ENCODE measurements at regions not wholly inside any gene's neighbourhood (a gene's known extent, or its start where the extent isn't known, plus 50 kb on each side); places are given as distances from the start of the nearest gene placed in this dataset.

DNA sequence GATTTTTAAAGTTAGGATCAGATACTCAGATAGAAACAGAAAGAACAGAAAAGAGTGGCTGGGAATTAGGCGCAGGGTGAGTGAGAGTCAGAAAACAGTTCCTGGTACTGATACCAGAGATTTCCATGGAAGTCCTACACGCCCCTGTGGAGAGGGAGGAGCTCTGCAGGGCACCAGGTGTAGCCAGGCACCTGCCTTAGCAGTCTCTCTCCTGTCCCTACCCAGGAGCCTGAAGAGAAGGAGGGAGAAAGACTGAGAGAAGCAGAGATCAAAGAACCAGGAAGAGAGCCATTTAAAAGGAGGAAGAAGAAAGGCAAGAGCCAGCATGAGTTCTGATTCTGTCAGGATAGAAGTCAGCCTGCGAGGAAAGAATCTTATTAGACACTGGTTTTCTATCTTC lies 65.0 kb downstream of the CBLN1 start:
- no peak for DNase-seq (ENCODE audit: low read depth in 4 of 4, low spot score in 2 of 4)

- DNase-seq (ENCODE audit: low read depth in 4 of 4, low spot score in 2 of 4) = no peak
These were observed 68.0 kb downstream of the CBLN1 start for GRCh38 chr16:49213594-49213993.

GRCh38 chr16:49204191-49204590 lies 77.4 kb downstream of the CBLN1 start:
- DNase-seq (ENCODE audit: low read depth in 4 of 4, low spot score in 2 of 4) = no peak

DNA sequence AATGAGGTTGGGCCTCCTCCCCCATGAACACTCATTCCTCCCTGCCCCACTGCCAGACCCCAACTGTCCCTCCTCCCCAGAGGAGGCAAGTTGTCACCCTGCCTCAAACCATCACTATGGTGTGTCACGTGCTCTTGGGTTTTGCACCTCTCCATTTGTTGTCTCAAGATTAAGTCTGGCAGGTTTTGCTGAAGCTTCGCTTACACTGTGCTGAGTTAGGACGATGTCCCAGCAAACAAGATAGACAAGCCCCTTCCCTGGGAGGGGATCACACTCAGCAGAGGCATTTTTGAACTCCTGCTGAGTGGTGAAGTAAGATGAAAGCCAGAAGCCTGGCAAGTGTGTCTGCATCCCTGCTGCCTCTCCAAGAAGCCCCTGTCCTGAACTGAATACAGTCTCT lies 78.3 kb downstream of the CBLN1 start:
- no peak for DNase-seq (ENCODE audit: low read depth in 4 of 4, low spot score in 2 of 4)

GRCh38 chr16:49201118-49201517 lies 80.5 kb downstream of the CBLN1 start:
- no peak for DNase-seq (ENCODE audit: low read depth in 4 of 4, low spot score in 2 of 4)

DNA sequence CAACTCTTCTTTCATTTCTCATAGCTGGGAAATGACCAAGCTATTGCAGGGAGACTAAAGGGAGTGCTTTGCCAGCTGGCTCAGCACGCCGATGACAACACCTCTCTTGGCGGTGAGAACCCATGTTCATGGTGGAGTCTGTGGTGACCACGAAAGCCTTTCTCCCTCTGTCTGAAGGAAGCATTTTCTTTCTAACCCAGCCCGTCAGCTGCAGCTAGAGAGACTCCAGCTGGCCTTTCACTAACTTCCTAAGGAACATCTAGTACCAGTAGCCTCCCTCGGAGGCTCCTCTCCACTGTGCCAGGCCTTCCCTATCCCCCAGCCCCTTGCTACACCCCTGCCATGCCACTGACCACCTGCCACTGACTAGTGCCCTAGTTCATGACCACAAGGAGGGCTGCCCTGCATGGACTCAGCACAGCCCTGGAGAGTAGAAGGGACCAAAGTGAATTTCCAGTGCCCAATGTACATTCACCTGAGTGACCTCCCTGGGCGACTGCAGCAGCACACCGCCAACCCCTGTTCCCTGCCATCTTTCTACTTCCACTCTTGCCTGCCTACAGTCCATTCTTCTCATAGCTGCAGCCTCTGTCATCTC lies 81.3 kb downstream of the CBLN1 start:
- DNase-seq (ENCODE audit: low read depth in 4 of 4, low spot score in 2 of 4) = no peak

GRCh38 chr16:49195237-49195548 lies 86.4 kb downstream of the CBLN1 start:
- DNase-seq (ENCODE audit: low read depth in 4 of 4, low spot score in 2 of 4) = no peak

- no peak for DNase-seq (ENCODE audit: low read depth in 4 of 4, low spot score in 2 of 4)
These were observed 87.0 kb downstream of the CBLN1 start for GRCh38 chr16:49194537-49195236.

DNA sequence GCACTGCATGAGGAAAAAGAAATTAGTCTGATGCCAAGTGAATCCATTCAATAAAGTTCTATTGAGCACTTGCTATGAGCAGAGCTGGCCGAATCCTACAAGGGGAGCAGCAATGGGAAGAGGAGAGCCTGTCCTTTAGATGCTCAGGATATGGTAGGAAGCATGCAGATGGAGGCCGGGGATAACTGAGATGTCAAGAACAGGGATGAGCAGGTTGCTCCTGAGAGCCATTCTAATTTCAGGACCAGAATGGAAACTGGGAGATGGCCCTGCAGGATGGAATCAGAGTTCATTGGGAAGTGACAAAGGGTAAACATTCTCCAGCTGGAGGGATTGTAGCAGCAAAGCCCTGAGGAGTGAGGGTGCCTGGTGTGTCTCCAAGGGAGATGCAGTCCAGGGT lies 88.0 kb downstream of the CBLN1 start:
- no peak for DNase-seq (ENCODE audit: low read depth in 4 of 4, low spot score in 2 of 4)

DNA sequence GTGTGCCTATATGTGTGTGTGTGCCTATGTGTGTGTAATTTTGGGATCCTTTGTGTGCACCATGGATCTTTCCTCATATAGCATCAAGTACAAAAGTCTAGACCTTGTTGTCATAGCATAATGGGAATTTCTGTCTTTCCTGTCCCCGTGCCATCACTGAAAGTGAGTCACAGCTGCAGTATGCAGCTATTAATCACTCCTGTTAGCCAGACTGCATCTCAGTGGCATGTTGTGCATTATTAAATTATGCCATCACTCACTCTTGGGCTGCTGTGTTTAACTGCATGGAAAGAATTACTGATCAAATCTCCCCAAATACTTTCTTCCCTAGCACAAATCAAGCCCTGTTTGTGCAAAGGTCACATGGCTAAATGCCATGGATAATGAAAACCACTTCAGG lies 92.4 kb downstream of the CBLN1 start:
- no peak for DNase-seq (ENCODE audit: low read depth in 4 of 4, low spot score in 2 of 4)

GRCh38 chr16:49183911-49184310 lies 97.7 kb downstream of the CBLN1 start:
- no peak for DNase-seq (ENCODE audit: low read depth in 4 of 4, low spot score in 2 of 4)

DNA sequence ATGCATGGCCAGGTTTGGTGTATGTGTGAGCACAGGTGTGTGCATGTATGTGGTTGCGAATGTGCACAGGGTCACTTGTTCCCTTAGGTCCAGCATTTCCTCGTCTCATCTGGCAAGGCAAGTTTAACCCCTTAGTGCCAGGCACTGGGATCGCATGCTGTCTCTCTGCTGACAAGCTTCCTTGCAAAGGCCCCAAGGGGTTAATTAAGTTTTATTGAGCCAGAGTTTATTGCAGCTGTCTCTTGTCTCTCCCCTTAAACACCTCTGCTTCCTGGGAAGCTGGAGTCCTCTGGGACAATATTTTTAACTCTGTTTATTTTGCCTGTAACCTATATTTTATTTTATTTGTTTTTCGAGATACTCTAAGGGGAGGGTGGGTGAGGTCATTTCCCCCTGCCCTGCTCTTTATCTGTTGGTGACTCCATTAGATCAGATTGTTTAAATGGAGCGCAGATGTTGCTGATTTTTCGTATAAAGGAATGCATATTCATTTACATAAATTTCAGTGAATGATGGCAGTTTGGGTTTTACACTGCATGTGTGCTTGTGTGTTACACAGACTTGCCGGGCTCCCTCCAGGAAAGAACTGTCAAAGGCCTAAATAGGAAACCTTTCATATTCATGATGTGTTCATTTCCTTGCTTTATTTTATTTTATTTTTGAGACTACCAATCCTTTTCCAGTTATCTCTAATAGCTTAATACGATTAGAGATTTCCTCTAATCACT lies 99.7 kb downstream of the CBLN1 start:
- no peak for DNase-seq (ENCODE audit: low read depth in 4 of 4, low spot score in 2 of 4)

- no peak for DNase-seq (ENCODE audit: low read depth in 4 of 4, low spot score in 2 of 4)
These were observed 101.8 kb downstream of the CBLN1 start for GRCh38 chr16:49179714-49180330.

DNA sequence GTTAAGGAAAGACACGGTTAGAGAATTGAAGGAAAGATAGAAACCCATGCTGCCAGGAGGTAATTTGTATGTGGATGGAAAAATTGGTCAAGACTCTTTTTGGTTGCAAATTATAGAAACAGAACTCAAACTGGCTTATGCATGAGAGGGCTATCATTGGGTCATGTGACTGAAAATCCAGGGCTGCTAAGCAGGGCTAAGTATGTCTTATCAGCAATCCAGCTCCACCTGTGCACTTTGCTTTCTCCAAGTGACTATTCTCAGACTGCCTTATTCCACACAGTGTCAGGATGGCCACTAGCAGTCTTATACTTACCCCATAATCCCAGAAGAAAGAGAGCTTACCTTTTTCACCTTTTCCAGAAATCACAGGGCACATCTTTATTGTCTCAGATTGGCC lies 113.5 kb downstream of the CBLN1 start:
- no peak for DNase-seq (ENCODE audit: low read depth in 4 of 4, low spot score in 2 of 4)

- no peak for DNase-seq (ENCODE audit: low read depth in 4 of 4, low spot score in 2 of 4)
These were observed 116.6 kb downstream of the CBLN1 start for GRCh38 chr16:49165025-49165424.

- DNase-seq (ENCODE audit: low read depth in 4 of 4, low spot score in 2 of 4) = no peak
These were observed 120.4 kb downstream of the CBLN1 start for GRCh38 chr16:49161191-49161590.

DNA sequence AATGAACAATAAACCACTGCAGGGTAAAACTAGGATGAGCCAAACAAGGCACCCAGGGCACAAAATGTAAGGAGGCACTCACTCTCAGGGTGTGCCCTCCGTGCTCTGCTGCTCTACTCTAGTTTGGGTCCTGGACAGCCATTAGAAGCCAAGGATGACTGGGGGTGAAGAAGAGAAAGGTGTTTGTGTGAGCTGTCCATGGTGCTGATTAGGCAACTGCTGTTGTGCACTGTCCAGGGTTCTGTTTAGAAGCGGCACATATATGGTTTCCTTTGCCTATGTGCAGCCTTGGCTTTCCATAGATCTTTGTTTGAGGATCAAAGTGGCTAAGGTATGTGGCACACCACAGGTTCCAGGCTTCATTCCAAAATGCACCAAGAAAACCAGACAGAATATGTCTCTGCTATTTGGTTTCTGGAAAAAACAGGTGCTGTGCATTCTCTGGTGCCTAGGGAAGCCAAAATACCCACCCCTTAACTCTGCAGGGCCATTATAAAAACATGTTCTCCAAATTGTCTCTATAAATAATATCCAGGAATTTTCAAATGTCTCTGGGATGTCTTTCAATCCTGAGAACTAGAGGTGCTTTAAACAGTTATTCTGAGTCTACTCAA lies 123.5 kb downstream of the CBLN1 start:
- peak; percentile 25 to 59 (median 34) for DNase-seq (ENCODE audit: low read depth in 4 of 4, low spot score in 2 of 4)

- DNase-seq (ENCODE audit: low read depth in 4 of 4, low spot score in 2 of 4) = no peak
These were observed 131.3 kb downstream of the CBLN1 start for GRCh38 chr16:49150341-49150740.

GRCh38 chr16:49148410-49148809 lies 133.2 kb downstream of the CBLN1 start:
- no peak for DNase-seq (ENCODE audit: low read depth in 4 of 4, low spot score in 2 of 4)

DNA sequence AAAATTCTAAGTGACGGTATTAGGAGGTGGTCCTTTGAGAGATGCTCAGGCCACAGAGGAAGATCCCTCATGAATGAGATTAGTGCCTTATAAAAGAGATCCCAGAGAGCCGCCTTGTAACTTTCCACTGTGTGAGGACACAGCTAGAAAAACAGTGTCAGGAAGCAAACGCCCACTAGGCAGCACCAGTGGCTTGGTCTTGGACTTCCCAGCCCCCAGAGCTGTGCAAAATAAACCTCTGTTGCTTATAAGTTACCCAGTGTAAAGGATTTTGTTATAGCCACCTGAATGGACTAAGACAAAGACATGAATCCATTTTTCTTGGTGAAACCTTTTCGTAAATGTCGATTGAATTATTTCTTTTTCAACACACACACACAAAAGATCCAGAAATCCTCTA lies 141.0 kb downstream of the CBLN1 start:
- DNase-seq (ENCODE audit: low read depth in 4 of 4, low spot score in 2 of 4) = no peak

GRCh38 chr16:49130397-49130796 lies 151.2 kb downstream of the CBLN1 start:
- DNase-seq (ENCODE audit: low read depth in 4 of 4, low spot score in 2 of 4) = no peak

Measured in left renal cortex interstitium (tissue), 4 donors.